GM23338 (cell line): ENCODE measurements at regions not wholly inside any gene's neighbourhood (a gene's known extent, or its start where the extent isn't known, plus 50 kb on each side); places are given as distances from the start of the nearest gene placed in this dataset.

Experiments
- CREB1 ChIP-seq: fragments of 250-450 bp; sonication (Bioruptor Pico); IDR thresholded peaks from 2 replicates; pipeline ENCODE4 v1.5.0; 2020; ENCODE audit warnings: low read depth, mild to moderate bottlenecking, moderate library complexity
- EZH2 ChIP-seq: fragments of 200-600 bp; sonication (generic); IDR thresholded peaks from one replicate; pipeline ENCODE4 v1.8.0; 2017; ENCODE audit warnings: antibody characterized with exemption, mild to moderate bottlenecking, low read depth; ENCODE audit not compliant: unreplicated experiment
- EZH2phosphoT487 ChIP-seq: fragments of 200-600 bp; sonication (generic); IDR thresholded peaks from one replicate; pipeline ENCODE4 v1.8.1; 2018; ENCODE audit warnings: antibody characterized with exemption; ENCODE audit not compliant: unreplicated experiment
- JUNB ChIP-seq: IDR thresholded peaks from one replicate; pipeline ENCODE4 v1.6.1; 2016; ENCODE audit warnings: antibody characterized with exemption; ENCODE audit not compliant: unreplicated experiment
- NANOG ChIP-seq: IDR thresholded peaks from 2 replicates; pipeline ENCODE4 v1.6.1; 2016; ENCODE audit warnings: antibody characterized with exemption, borderline replicate concordance
- POLR2AphosphoS5 ChIP-seq: IDR thresholded peaks from 2 replicates; pipeline ENCODE4 v1.6.1; 2016; ENCODE audit warnings: antibody characterized with exemption, low read depth
- STAT1 ChIP-seq: IDR thresholded peaks from one replicate; pipeline ENCODE4 v1.6.1; 2016; ENCODE audit warnings: antibody characterized with exemption; ENCODE audit not compliant: unreplicated experiment
- ZNF114 ChIP-seq: fragments of 250-450 bp; sonication (Bioruptor Pico); IDR thresholded peaks from 2 replicates; pipeline ENCODE4 v1.5.0; 2020; ENCODE audit warnings: mild to moderate bottlenecking, moderate library complexity
- ZNF331 ChIP-seq: fragments of 250-450 bp; sonication (Bioruptor Pico); IDR thresholded peaks from 2 replicates; pipeline ENCODE4 v1.5.0; 2020; ENCODE audit warnings: low read depth, mild to moderate bottlenecking, moderate library complexity
- TF ChIP-seq, protein P1 (sequence below), 2 experiments: fragments of 200-600 bp in 1 of 2; sonication (generic) in 1 of 2; conservative IDR thresholded peaks; 2 replicates each; pipeline versions ENCODE4 v1.5.1 to v1.6.1; 2016 to 2017; ENCODE audit warnings: antibody characterized with exemption in 2 of 2, low read depth in 2 of 2, mild to moderate bottlenecking in 2 of 2, moderate library complexity in 1 of 2
- TF ChIP-seq, protein P2 (sequence below): IDR thresholded peaks from one replicate; pipeline ENCODE4 v1.6.1; 2018; ENCODE audit warnings: antibody characterized with exemption; ENCODE audit not compliant: unreplicated experiment
- TF ChIP-seq, protein P3 (sequence below): fragments of 250-450 bp; sonication (Bioruptor Pico); IDR thresholded peaks from 2 replicates; pipeline ENCODE4 v1.5.0; 2020; ENCODE audit warnings: mild to moderate bottlenecking, moderate library complexity
- TF ChIP-seq, protein P4 (sequence below): IDR thresholded peaks from 2 replicates; pipeline ENCODE4 v1.6.1; 2016; ENCODE audit warnings: antibody characterized with exemption

DNA sequence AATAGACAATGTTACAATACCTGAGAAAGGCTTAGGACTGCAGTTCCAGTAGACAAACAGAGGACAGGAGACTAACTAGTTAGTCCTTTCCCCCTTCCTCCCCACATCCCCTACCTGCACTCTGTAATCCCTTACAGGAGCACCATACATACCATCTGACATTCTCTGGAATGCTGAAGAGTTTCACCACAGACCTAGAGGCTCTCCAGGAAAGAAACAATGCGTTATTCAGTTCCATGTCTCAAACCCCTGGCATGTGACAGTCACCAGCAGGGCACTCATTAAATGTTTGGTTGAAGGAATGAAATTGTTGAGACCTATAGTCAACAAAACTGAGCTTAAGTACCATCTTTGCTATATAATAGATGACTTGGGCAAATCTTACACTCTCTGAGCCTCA, 100.2 kb upstream of the USP38 start:
- TF ChIP-seq, protein P1, sequence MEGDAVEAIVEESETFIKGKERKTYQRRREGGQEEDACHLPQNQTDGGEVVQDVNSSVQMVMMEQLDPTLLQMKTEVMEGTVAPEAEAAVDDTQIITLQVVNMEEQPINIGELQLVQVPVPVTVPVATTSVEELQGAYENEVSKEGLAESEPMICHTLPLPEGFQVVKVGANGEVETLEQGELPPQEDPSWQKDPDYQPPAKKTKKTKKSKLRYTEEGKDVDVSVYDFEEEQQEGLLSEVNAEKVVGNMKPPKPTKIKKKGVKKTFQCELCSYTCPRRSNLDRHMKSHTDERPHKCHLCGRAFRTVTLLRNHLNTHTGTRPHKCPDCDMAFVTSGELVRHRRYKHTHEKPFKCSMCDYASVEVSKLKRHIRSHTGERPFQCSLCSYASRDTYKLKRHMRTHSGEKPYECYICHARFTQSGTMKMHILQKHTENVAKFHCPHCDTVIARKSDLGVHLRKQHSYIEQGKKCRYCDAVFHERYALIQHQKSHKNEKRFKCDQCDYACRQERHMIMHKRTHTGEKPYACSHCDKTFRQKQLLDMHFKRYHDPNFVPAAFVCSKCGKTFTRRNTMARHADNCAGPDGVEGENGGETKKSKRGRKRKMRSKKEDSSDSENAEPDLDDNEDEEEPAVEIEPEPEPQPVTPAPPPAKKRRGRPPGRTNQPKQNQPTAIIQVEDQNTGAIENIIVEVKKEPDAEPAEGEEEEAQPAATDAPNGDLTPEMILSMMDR (conservative IDR thresholded peaks at IDR 0.05; ENCODE audit: low read depth in 2 of 2): no peak
- TF ChIP-seq CREB1: no peak
- no peak for TF ChIP-seq JUNB
- no peak for TF ChIP-seq EZH2phosphoT487
- TF ChIP-seq POLR2AphosphoS5: no peak
- TF ChIP-seq, protein P2, sequence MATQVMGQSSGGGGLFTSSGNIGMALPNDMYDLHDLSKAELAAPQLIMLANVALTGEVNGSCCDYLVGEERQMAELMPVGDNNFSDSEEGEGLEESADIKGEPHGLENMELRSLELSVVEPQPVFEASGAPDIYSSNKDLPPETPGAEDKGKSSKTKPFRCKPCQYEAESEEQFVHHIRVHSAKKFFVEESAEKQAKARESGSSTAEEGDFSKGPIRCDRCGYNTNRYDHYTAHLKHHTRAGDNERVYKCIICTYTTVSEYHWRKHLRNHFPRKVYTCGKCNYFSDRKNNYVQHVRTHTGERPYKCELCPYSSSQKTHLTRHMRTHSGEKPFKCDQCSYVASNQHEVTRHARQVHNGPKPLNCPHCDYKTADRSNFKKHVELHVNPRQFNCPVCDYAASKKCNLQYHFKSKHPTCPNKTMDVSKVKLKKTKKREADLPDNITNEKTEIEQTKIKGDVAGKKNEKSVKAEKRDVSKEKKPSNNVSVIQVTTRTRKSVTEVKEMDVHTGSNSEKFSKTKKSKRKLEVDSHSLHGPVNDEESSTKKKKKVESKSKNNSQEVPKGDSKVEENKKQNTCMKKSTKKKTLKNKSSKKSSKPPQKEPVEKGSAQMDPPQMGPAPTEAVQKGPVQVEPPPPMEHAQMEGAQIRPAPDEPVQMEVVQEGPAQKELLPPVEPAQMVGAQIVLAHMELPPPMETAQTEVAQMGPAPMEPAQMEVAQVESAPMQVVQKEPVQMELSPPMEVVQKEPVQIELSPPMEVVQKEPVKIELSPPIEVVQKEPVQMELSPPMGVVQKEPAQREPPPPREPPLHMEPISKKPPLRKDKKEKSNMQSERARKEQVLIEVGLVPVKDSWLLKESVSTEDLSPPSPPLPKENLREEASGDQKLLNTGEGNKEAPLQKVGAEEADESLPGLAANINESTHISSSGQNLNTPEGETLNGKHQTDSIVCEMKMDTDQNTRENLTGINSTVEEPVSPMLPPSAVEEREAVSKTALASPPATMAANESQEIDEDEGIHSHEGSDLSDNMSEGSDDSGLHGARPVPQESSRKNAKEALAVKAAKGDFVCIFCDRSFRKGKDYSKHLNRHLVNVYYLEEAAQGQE: no peak
- TF ChIP-seq ZNF114: no peak
- TF ChIP-seq EZH2: no peak
- TF ChIP-seq, protein P3, sequence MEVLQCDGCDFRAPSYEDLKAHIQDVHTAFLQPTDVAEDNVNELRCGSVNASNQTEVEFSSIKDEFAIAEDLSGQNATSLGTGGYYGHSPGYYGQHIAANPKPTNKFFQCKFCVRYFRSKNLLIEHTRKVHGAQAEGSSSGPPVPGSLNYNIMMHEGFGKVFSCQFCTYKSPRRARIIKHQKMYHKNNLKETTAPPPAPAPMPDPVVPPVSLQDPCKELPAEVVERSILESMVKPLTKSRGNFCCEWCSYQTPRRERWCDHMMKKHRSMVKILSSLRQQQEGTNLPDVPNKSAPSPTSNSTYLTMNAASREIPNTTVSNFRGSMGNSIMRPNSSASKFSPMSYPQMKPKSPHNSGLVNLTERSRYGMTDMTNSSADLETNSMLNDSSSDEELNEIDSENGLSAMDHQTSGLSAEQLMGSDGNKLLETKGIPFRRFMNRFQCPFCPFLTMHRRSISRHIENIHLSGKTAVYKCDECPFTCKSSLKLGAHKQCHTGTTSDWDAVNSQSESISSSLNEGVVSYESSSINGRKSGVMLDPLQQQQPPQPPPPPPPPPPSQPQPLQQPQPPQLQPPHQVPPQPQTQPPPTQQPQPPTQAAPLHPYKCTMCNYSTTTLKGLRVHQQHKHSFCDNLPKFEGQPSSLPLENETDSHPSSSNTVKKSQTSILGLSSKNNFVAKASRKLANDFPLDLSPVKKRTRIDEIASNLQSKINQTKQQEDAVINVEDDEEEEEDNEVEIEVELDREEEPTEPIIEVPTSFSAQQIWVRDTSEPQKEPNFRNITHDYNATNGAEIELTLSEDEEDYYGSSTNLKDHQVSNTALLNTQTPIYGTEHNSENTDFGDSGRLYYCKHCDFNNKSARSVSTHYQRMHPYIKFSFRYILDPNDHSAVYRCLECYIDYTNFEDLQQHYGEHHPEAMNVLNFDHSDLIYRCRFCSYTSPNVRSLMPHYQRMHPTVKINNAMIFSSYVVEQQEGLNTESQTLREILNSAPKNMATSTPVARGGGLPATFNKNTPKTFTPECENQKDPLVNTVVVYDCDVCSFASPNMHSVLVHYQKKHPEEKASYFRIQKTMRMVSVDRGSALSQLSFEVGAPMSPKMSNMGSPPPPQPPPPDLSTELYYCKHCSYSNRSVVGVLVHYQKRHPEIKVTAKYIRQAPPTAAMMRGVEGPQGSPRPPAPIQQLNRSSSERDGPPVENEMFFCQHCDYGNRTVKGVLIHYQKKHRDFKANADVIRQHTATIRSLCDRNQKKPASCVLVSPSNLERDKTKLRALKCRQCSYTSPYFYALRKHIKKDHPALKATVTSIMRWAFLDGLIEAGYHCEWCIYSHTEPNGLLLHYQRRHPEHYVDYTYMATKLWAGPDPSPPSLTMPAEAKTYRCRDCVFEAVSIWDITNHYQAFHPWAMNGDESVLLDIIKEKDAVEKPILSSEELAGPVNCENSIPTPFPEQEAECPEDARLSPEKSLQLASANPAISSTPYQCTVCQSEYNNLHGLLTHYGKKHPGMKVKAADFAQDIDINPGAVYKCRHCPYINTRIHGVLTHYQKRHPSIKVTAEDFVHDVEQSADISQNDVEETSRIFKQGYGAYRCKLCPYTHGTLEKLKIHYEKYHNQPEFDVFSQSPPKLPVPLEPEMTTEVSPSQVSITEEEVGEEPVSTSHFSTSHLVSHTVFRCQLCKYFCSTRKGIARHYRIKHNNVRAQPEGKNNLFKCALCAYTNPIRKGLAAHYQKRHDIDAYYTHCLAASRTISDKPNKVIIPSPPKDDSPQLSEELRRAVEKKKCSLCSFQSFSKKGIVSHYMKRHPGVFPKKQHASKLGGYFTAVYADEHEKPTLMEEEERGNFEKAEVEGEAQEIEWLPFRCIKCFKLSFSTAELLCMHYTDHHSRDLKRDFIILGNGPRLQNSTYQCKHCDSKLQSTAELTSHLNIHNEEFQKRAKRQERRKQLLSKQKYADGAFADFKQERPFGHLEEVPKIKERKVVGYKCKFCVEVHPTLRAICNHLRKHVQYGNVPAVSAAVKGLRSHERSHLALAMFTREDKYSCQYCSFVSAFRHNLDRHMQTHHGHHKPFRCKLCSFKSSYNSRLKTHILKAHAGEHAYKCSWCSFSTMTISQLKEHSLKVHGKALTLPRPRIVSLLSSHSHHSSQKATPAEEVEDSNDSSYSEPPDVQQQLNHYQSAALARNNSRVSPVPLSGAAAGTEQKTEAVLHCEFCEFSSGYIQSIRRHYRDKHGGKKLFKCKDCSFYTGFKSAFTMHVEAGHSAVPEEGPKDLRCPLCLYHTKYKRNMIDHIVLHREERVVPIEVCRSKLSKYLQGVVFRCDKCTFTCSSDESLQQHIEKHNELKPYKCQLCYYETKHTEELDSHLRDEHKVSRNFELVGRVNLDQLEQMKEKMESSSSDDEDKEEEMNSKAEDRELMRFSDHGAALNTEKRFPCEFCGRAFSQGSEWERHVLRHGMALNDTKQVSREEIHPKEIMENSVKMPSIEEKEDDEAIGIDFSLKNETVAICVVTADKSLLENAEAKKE: no peak
- TF ChIP-seq, protein P4, sequence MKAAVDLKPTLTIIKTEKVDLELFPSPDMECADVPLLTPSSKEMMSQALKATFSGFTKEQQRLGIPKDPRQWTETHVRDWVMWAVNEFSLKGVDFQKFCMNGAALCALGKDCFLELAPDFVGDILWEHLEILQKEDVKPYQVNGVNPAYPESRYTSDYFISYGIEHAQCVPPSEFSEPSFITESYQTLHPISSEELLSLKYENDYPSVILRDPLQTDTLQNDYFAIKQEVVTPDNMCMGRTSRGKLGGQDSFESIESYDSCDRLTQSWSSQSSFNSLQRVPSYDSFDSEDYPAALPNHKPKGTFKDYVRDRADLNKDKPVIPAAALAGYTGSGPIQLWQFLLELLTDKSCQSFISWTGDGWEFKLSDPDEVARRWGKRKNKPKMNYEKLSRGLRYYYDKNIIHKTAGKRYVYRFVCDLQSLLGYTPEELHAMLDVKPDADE: no peak
- no peak for TF ChIP-seq ZNF331 (CRISPR knock-in tag)
- no peak for TF ChIP-seq STAT1
- no peak for TF ChIP-seq NANOG
